ENCODE measurements at regions not wholly inside any gene's neighbourhood (a gene's known extent, or its start where the extent isn't known, plus 50 kb on each side); places are given as distances from the start of the nearest gene placed in this dataset.
"Not testable (repeated sequence)": the region's sequence is repeated elsewhere in the genome, so short reads cannot be mapped to it uniquely, and the experiment has no call there.

- WGBS (ENCODE audit: insufficient coverage, low coverage, missing lambda C conversion rate), result 7% methylated on average over 5 of the region's 30 CpGs
- H3K4me2 ChIP-seq (ENCODE audit: insufficient read depth, low read length); H3K4me1 ChIP-seq (replicated peaks in 1 of 2; ENCODE audit: control insufficient read depth in 2 of 2, insufficient read depth in 2 of 2, low read length in 2 of 2); H3K9me3 ChIP-seq (replicated peaks; ENCODE audit: control insufficient read depth, insufficient read depth, low read depth, low read length); H3K27me3 ChIP-seq (ENCODE audit: control insufficient read depth in 2 of 2, insufficient read depth in 2 of 2, low read length in 2 of 2); in situ Hi-C loops (cut with MboI); BruUV-seq (replicated peaks); H3K9me1 ChIP-seq (ENCODE audit: control insufficient read depth, insufficient read depth, low read length); H3K36me3 ChIP-seq (ENCODE audit: control insufficient read depth, insufficient read depth, low read length); H4K20me1 ChIP-seq (replicated peaks; ENCODE audit: control insufficient read depth, insufficient read depth, low read length); H3K9ac ChIP-seq (ENCODE audit: insufficient read depth in 1 of 2, low read depth in 2 of 2, low read length in 2 of 2); FAIRE-seq; H2AFZ ChIP-seq (ENCODE audit: low read depth, low read length); H3K79me2 ChIP-seq (ENCODE audit: control insufficient read depth, insufficient read depth, low read length); H3K27ac ChIP-seq (ENCODE audit: extremely low read depth, low read depth, low read length); H3K4me3 ChIP-seq; POLR2A ChIA-PET; intact Hi-C loops (cut with micrococcal nuclease); ATAC-seq; DNase-seq (ENCODE audit: extremely low read depth in 1 of 4, low spot score in 3 of 4); CTCF ChIA-PET (ENCODE audit: low intra/inter-chr PET ratio): not testable (repeated sequence)
Observed at GRCh38 chr19:23533441-23533840, 138.2 kb upstream of the ZNF91 start.

- Histone ChIP-seq H3K9ac (ENCODE audit: insufficient read depth in 1 of 2, low read depth in 2 of 2, low read length in 2 of 2) (no peak overlapping the region), H3K9me1 (ENCODE audit: control insufficient read depth, insufficient read depth, low read length) (no peaks in the 10 kb centered on the region), H4K20me1 (replicated peaks; ENCODE audit: control insufficient read depth, insufficient read depth, low read length) (no peaks in the 10 kb centered on the region), H3K9me3 (replicated peaks; ENCODE audit: control insufficient read depth, insufficient read depth, low read depth, low read length) (no peaks in the 10 kb centered on the region), H3K79me2 (ENCODE audit: control insufficient read depth, insufficient read depth, low read length) (no peaks in the 10 kb centered on the region), H3K36me3 (ENCODE audit: control insufficient read depth, insufficient read depth, low read length) (no peaks in the 10 kb centered on the region), H3K4me3 (no peak overlapping the region), H3K27ac (ENCODE audit: extremely low read depth, low read depth, low read length) (no peak overlapping the region), H3K4me1 (replicated peaks in 1 of 2; ENCODE audit: control insufficient read depth in 2 of 2, insufficient read depth in 2 of 2, low read length in 2 of 2) (no peaks in the 10 kb centered on the region), H3K4me2 (ENCODE audit: insufficient read depth, low read length) (no peak overlapping the region), H3K27me3 (ENCODE audit: control insufficient read depth in 2 of 2, insufficient read depth in 2 of 2, low read length in 2 of 2) (no peaks in the 10 kb centered on the region), H2AFZ (ENCODE audit: low read depth, low read length) (no peak overlapping the region)
- intact Hi-C loops (cut with micrococcal nuclease), result no loop called here
- 0% methylated on average over 1 of the region's 1 CpG for WGBS (ENCODE audit: insufficient coverage, low coverage, missing lambda C conversion rate)
- DNase-seq (ENCODE audit: extremely low read depth in 1 of 4, low spot score in 3 of 4) (no peak), ATAC-seq (no peak), FAIRE-seq (no peak)
- no TSS peak for BruUV-seq (replicated peaks)
- CTCF ChIA-PET (ENCODE audit: low intra/inter-chr PET ratio), result no interaction called here
- in situ Hi-C loops (cut with MboI), result no loop called here
- POLR2A ChIA-PET, result no interaction called here
- TF ChIP-seq ZNF175 (CRISPR knock-in tag; IDR thresholded peaks at IDR 0.05; ENCODE audit: low read depth), result no peak
- no peak for TF ChIP-seq NFIC (IDR thresholded peaks at IDR 0.05)
- TF ChIP-seq ILF3 (IDR thresholded peaks at IDR 0.05; ENCODE audit: borderline replicate concordance), result no peak
- TF ChIP-seq OTX1 (CRISPR knock-in tag; IDR thresholded peaks at IDR 0.05), result no peak
- TF ChIP-seq RAD21 (CRISPR knock-in tag; conservative IDR thresholded peaks at IDR 0.05 in 1 of 2, IDR thresholded peaks at IDR 0.05 in 1 of 2), result no peak
- TF ChIP-seq ARID2 (IDR thresholded peaks at IDR 0.05), result no peak
- TF ChIP-seq XRCC5 (IDR thresholded peaks at IDR 0.05; ENCODE audit: low read depth, low read length), result no peak
- no peak for TF ChIP-seq DEAF1 (CRISPR knock-in tag; IDR thresholded peaks at IDR 0.05)
- no peak for TF ChIP-seq ARID1B (IDR thresholded peaks at IDR 0.05)
- no peak for TF ChIP-seq ZNF695 (CRISPR knock-in tag; IDR thresholded peaks at IDR 0.05)
- TF ChIP-seq ZNF324 (CRISPR knock-in tag; IDR thresholded peaks at IDR 0.05), result no peak
Observed at GRCh38 chr19:23531976-23532375, 136.7 kb upstream of the ZNF91 start.
